GM19239 (cell line): ENCODE measurements at regions not wholly inside any gene's neighbourhood (a gene's known extent, or its start where the extent isn't known, plus 50 kb on each side); places are given as distances from the start of the nearest gene placed in this dataset.
"Not testable (repeated sequence)": the region's sequence is repeated elsewhere in the genome, so short reads cannot be mapped to it uniquely, and the experiment has no call there.

Source experiments
- DNase-seq: peaks from one replicate; pipeline ENCODE4 v3.0.0; 2011; ENCODE audit warnings: low spot score; ENCODE audit not compliant: insufficient read length
- FAIRE-seq: peaks from 2 replicates; lab custom pipeline; 2011; peaks lifted over from hg19 to GRCh38; lab: Jason Lieb, UNC

DNA sequence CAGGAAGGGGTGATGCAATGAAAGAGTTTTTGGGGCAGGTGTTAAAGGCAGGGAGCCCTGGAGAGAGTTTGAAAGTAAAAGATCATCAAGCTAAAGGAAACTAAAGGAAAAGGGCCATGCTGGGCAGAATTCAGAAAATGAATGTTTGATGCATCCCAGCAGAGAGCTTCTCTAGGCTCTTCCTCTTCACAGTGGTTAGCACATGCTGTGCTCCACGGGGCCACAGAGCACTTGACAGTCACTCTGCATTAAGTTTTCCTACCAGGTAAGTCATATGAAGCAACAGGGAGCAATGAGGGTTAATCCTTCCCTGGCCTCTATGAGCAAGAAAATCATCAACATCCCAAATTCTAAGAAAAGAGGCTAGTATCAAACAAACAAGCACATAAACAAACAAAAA, 895.2 kb downstream of the TRIB2 start:
- DNase-seq (no peak), FAIRE-seq (no peak)

DNA sequence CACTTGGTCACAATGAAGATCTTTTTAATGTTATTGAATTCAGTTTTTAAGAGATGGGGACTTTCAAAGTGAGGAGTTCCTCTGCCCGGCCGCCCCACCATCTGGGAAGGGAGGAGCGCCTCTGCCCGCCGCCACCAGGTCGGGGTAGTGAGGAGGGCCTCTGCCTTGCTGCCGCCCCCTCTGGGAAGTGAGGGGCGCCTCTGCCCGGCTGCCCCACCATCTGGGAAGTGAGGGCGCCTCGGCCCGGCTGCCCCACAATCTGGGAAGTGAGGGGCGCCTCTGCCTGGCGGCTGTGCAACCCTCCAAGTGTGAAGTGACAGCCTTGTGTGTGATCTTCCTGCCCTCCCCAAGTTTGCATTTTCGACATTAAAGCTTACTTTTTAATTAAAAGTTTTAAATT, 899.3 kb downstream of the TRIB2 start:
- FAIRE-seq (no peak), DNase-seq (no peak)

DNA sequence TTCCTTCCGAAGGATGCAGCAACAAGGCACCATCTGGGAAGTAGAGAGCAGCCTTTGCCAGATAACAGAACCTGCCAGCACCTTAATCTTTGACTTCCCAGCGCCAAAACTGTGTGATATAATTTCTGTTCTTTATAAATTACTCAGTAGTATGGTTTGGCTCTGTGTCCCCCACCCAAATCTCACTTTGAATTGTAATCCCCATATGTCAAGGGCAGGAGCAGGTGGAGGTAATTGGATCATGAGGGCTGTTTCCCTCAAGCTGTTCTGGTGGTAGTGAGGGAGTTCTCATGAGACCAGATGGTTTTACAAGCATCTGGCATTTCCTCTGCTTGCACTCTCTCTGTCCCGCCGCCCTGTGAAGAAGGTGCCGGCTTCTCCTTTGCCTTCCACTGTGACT, 899.9 kb downstream of the TRIB2 start:
- FAIRE-seq (no peak), DNase-seq (no peak)

DNA sequence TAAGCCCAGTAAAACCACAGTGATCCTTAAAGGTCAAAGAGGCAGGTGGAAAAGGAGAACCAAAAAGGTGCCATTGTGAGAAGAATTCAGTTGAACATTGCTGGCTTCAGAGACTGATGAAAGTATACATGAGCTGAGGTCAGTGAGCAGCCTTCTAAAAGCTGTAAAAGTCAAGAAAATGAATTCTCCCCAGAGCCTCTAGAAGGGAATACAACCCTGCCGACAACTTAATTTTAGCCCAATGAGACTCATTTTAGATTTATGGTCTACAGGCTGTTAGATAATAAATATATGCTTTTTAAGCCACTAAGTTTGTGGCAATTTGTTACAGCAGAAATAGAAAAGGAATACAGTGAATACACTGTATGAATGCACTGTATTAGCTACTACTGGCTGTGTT, 911.4 kb downstream of the TRIB2 start:
- FAIRE-seq (no peak), DNase-seq (no peak)

DNA sequence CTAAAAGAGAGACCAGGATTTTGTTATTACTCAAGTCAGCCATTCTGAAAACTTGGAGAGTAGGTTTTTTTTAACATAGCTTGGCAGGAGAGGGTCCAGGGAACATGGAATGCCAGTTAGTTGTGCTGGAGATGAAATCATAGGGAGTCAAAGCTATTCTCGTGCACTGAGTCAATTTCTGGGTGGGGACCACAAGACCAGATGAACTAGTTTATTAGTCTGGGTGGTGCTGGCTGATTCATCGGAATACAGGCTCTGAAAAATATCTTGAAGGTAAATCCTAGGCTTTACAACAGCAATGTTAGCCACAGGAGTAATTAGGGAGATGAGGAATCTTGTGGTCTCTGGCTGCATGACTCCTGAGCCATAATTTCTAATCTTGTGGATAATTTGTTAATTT, 921.4 kb downstream of the TRIB2 start:
- FAIRE-seq (no peak), DNase-seq (no peak)

DNA sequence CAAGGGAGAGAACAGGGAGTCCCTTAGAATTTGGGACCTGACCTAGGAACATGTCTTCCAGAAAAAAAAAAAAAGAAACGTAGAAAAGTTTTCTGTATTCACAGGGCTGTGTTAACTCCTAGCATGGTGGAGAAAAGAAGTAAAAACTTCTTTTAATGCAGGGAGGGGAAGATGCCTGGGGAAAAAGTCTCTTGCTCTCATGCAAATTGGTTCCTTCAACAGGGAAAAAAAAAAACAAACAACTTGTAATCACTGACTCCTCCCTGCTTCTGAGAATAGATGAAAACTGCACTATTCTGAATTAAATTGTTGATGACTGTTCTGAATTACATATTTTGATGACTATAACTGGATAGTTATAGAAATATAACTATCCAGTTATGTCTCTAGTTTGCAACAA, 933.2 kb downstream of the TRIB2 start:
- no peak for FAIRE-seq
- DNase-seq: no peak

DNA sequence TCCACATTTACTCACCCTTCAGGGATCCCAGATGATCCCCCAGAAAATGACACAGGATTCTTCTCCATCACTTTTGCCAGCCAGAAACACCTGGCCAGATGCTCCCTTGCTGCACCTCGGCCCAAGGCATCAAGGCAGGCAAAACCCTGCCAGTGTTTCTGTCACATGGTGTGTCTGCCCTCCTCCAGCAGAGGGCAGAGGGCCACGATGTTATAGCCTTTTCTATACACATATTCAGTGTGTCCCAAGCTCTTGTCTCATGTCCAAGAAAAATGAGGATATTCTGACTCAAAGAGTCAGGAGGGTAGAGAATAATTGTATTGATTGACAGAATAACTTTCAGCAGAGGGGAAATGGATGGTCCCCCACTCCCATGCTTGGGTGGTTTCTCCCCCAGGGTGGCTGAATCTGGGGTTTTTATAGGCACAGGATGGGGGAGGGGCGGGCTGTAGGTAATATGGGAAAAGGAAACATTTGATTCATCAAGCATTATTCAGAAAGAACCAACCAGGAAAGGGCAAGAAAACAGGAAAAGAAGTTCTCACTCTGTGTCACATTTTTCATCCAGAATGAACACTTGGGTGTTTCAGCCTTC, 933.9 kb downstream of the TRIB2 start:
- DNase-seq (no peak), FAIRE-seq (no peak)

DNA sequence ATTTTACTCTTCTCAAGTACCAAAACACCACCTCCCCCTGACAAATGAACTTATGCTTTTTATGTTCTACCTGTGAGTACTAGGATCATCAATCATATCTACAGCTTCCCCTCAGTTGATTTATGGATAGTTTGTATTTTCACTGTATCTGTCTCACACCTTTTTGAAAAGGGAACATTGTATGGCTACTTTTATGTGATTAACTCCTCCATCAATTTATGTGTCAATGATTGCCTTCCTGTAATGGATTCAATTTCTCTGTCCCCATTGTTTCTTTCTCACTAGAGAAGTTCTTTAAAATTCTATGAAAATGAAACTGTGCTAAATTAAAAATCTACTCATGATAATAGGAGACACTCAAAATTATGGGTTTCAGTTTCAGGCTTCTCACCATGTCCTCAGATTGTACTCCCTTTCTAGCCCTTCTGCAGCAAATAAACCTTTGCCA, 935.0 kb downstream of the TRIB2 start:
- peak; percentile 14 for FAIRE-seq

DNA sequence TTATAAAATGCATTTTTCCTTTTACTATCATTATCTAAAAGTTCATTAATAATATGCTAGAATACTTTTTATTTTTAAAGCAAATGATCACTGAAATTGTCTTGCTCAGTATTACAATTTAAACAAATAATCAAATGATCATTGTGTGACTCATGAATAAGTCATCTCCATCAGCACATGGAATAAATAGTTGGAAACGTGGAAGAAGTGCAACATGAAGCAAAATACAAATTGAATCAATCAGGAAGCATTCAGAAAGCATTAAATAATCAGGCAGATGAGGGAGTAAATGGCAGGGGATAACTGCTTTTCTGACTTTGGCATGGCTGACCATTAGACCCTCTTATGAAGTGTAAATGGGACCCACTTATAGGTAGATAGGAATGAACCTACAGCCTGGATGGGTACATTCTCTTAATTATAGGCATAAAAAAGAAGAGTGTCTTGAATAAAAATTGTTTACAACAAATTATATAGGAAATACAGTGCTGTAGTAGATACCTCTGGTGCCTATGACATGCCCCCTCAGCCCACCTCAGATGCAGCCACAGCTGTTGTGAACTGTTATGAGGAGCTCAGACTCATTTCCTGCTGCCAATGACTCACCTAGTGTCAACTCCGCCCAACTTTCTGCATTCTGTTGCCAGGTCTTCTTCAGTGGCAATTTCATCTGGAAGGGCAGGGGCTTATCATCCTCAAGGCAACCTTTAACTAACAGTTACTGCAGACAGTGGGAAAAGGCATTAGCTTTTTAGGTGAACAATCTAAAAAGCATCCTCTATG, 936.0 kb downstream of the TRIB2 start:
- DNase-seq (peak; percentile 4), FAIRE-seq (peak; percentile 68)

More for the DNA sequence above, 935.0 kb downstream of the TRIB2 start:
- no peak for DNase-seq

DNA sequence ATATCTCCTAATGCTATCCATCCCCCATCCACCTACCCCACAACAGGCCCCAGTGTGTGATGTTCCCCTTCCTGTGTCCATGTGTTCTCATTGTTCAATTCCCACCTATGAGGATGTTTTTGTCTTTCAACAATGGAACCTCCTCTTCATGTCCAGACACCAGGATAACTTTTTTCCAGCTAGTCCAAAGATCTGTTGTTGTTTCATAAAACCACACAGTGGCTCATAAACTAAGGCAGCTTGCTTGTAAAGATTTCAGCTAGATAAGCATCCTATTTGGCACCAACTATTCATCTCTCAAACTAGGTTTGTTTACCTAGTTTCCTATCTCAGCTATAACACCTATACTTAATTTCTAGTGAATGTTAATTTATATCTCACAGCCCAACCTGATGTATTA, 937.7 kb downstream of the TRIB2 start:
- DNase-seq: no peak
- no peak for FAIRE-seq

DNA sequence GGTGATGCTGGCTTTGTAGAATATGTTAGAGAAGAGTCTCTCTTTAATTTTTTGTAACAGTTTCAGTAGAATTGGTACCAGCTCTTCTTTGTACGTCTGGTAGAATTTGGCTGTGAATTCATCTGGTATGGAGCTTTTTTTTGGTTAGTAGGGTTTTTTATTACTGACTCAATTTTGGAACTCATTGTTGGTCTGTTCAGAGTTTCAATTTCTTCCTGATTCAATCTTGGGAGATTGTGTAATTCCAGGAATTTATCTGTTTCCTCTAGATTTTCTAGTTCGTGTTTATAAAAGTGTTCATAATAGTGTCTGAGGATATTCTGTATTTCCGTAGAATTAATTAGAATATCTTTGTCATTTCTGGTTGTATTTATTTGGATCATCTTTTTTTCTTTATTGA, 943.5 kb downstream of the TRIB2 start:
- DNase-seq: no peak
- FAIRE-seq: no peak

DNA sequence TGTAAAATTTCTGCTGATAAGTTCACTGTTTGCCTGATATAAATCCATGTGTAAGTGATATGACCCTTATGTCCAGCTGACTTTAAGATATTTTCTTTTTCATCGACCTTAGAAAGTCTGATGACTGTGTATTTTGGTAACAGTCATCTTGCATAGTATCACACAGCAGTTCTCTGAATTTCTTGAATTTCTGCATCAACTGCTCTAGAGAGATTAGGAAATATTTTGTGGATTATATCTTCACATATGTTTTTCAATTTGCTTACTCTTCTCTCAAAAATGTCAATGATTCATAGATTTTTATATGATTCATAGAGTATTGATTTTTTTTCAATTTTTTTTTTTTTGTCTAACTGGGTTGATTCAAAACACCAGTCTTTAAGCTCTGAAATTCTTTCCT, 945.3 kb downstream of the TRIB2 start:
- no peak for DNase-seq
- no peak for FAIRE-seq

DNA sequence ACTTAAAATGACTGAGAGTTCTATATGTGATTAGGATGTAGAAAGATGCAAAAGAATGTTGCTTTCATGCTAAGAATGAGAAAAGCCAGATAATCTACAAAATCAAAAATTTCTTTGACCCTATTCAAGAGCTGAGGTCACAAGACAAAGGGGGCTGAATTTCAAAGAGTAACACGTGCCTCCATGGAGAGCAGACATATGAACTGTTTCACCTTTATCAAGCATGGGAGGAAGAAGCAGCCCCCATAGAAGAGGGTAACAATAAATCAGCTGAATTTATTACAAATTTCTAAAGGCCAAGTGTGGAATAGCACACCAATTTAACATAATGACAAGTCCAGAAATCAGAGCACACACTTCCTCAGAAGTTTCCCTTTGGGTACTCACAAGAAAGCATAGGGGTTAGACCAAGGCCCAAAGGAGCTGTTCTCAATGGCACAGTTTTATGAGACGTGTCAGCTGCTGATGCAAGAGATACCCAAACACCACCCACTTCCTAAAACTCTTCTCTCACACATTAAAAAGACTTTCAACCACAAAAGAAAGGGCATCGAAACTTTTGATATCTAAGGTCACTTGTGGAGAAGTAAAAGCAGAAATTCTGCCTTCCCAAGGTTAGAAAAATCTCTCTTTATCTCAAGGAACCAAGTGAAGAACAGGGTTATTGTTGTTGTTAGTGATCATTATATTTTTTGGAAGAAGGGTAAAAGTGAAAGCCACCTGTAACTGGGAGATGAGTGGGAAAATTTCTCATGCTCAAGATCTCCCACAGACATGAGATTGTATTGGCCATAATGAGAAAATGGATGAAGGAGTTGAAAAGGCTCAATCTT, 950.1 kb downstream of the TRIB2 start:
- peak; percentile 59 for FAIRE-seq
- peak; percentile 1 for DNase-seq

DNA sequence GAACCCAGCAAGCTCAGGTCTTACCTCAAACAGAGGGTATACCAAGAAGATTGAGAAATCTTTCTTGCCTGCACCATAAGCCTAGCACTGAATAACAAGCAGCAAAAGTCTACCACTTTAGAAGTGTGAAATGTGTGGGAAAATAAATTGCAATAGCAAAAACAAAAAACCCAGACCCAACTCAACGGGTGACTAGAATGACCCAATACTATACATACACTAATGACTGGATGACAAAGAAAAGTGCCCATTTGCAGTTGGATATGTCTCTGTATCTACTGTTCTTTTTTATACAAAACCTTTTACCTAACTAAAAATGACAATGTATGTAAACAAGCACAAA, 950.6 kb downstream of the TRIB2 start:
- no peak for DNase-seq
- no peak for FAIRE-seq

DNA sequence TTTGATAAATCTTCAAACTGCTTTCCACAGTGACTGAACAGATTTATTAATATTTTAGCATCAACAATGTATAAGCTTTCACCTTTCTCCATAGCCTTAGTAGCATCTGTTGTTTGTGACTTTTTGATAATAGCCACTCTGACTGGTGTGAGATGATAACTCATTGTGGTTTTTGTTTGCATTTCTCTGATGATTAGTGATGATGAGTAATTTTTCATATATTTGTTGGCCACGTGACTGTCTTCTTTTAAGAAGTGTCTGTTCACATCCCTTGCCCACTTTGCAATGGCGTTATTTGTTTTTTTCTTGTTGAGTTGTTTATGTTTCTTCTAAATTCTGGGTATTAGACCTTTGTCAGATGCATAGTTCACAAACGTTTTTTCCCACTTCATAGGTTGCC, 952.9 kb downstream of the TRIB2 start:
- no peak for DNase-seq
- peak; percentile 4 for FAIRE-seq

DNA sequence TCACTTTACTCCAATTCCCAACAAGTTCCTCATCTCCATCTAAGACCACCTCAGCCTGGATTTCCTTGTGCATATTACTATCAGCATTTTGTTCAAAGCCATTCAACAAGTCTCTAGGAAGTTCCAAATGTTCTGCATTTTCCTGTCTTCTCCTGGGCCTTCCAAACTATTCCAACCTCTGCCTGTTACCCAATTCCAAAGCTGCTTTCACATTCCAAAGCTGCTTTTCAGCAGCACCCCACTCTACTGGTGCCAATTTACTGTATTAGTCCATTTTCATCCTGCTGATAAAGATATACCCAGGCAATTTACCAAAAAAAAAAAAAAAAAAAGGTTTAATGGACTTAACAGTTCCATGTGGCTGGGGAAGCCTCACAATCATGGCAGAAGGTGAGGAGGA, 957.1 kb downstream of the TRIB2 start:
- not testable (repeated sequence) for FAIRE-seq, DNase-seq

DNA sequence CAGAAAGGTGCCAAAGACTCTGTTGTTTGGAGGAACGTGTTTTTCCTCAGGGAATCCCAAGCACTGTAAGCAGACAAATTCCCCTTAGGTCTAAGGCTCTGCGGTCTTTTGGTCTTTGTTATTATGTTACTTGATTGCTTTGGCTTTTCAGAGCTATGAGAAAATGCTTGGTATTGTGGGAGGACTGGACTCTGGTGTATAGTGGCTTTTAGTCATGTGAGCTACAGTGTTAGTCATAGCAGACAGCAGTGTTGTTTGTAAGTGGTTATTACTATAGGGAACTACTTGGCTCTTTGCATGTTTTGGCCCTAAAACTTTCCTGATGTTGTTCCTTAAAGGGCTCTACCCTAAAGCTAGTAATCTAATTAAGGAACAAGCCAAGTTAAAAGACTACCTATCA, 956.2 kb upstream of the LRATD1 start:
- DNase-seq: no peak
- no peak for FAIRE-seq

DNA sequence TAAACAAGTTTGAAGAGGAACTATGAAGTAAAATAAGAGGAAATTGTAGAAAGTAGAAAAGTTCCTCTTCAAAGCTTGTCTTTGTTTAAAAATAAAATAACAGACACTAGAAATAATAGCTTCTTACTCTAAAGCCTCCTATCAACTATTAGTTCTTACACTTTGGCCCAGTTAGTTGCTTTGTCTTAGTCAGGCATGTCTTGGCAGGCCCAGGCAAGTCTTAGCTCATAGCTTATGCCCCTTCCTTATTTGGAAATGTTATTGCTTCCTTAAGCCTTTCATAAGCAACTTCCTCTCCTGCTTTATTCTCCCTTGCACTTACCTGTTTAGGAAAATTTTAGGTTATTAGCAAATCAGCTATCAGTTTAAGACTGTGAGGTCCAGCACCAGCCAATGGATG, 950.6 kb upstream of the LRATD1 start:
- FAIRE-seq (no peak), DNase-seq (no peak)

DNA sequence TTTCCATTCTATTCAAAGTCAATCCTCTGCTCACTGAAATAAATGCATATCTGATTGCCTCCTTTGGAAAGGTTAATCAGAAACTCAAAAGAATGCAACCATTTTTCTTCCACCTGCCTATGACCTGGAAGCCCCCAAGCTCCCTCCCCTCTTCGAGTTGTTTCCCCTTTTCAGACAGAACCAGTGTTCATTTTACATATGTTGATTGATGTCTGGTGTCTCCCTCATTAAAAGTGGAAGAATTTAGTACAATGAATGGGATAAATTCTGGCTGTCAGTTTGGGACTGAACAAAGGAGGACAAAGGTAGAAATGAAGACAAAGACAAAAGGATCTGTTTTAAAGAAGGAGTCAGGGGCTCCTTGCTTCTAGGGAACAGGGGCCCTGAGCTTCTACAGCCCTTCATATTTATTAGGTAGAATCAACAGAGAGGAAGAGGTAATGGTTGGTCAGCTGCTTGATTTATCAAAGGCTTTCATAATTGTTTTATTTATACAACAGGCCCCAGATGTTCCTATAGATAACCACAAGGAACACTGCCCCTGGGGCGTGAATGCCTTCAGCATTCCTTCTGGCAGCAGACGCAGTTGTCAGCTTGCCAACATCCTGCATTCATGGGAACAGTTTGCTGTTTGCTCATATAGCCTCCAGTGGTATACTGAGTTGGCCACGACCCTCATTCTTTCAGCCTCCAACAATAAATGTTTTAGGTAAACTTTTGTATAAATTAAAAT, 949.8 kb upstream of the LRATD1 start:
- FAIRE-seq: no peak
- no peak for DNase-seq

DNA sequence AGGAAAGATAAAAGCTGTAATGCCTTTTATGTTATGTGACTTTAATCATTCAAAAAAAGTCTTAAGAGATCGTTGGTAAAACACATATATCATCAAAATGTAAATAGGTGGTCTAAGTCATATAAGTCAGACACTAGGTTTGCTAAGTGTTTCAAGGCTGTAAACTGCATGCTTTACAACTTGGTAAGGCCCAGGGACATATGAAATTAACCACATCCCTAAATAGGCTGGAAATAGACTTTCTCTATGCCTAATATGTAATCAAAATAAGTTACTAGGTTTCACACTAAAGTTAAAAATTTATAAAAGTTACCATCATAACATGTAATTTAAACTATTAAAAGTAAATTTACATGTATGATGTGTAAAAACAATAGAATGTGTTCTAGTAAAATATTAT, 946.3 kb upstream of the LRATD1 start:
- DNase-seq (no peak), FAIRE-seq (no peak)

DNA sequence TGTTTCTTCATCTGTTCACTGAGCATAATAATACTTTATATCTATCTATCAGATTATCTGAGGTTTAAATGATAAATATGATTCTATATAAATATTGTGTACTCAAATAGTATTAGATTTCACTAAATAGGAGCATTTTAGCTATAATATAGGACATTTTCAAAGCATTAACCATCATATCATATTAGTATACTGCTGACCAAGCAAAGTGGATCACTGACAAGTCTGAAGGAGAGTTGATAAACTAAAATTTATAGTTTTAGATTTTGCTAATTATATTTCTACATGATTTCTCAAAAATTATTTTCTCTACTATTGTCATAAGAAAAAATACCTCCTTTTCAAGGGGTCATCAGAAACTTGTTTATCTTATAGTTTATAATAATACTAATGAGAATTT, 937.8 kb upstream of the LRATD1 start:
- no peak for FAIRE-seq
- DNase-seq: no peak
